ENCODE measurements at regions not wholly inside any gene's neighbourhood (a gene's known extent, or its start where the extent isn't known, plus 50 kb on each side); places are given as distances from the start of the nearest gene placed in this dataset.

- no peaks in the 10 kb centered on the region for H3K9me3 ChIP-seq (ENCODE audit: control extremely low read depth in 1 of 3, control insufficient read depth in 2 of 3, insufficient read depth in 1 of 3, low read length in 2 of 3)
- no CpG with 5 or more reads among the region's 3 CpGs for WGBS (ENCODE audit: insufficient coverage)
- intact Hi-C loops (cut with micrococcal nuclease): no loop called here
- ChIA-PET POLR2A (no interaction called here), CTCF (no interaction called here)
- H3K27ac ChIP-seq (ENCODE audit: low read length in 2 of 2): no peak overlapping the region
- Mint-ChIP-seq H3K4me3 (no peak overlapping the region), H3K9me3 (ENCODE audit: insufficient read depth) (no peaks in the 10 kb centered on the region), H3K27me3 (no peaks in the 10 kb centered on the region), H3K27ac (no peak overlapping the region), H3K4me1 (no peaks in the 10 kb centered on the region)
- DNase-seq: no peak
- H3K27me3 ChIP-seq (replicated peaks in 1 of 4; ENCODE audit: control extremely low read depth in 1 of 4, control insufficient read depth in 3 of 4, insufficient read depth in 4 of 4, low read length in 3 of 4): no peaks in the 10 kb centered on the region
- no peak for ATAC-seq (ENCODE audit: low read depth)
- no peaks in the 10 kb centered on the region for H4K20me1 ChIP-seq (ENCODE audit: control insufficient read depth, insufficient read depth, low read length, poor library complexity, severe bottlenecking)
- no peaks in the 10 kb centered on the region for H3K36me3 ChIP-seq (replicated peaks in 1 of 2; ENCODE audit: control extremely low read depth in 1 of 2, control insufficient read depth in 1 of 2, extremely low read depth in 1 of 2, insufficient read depth in 2 of 2, low read length in 1 of 2)
- H3K4me1 ChIP-seq (ENCODE audit: control insufficient read depth in 2 of 2, insufficient read depth in 2 of 2, low read length in 2 of 2): no peaks in the 10 kb centered on the region
- TF ChIP-seq CTCF (IDR thresholded peaks at IDR 0.05): no peak
- no peak for TF ChIP-seq EZH2 (IDR thresholded peaks at IDR 0.05; ENCODE audit: borderline replicate concordance, insufficient read depth, low read depth, low read length, poor library complexity, severe bottlenecking)
- no peaks in the 10 kb centered on the region for H3K79me2 ChIP-seq (ENCODE audit: control insufficient read depth, insufficient read depth, low read length)
- H3K4me2 ChIP-seq (replicated peaks; ENCODE audit: low read depth, low read length, poor library complexity, severe bottlenecking): no peak overlapping the region
- H3K4me3 ChIP-seq (ENCODE audit: control extremely low read depth in 1 of 5, extremely low read depth in 1 of 5, insufficient read depth in 1 of 5, low read depth in 2 of 5, low read length in 4 of 5): no peak overlapping the region
- H3K9ac ChIP-seq (ENCODE audit: low read length): no peak overlapping the region
- H2AFZ ChIP-seq (ENCODE audit: insufficient read depth, low read depth, low read length, poor library complexity, severe bottlenecking): no peak overlapping the region
Observed at GRCh38 chr12:58586762-58587161, 333.5 kb downstream of the LRIG3 start.

GRCh38 chr12:58588770-58589169 is 331.5 kb downstream of the LRIG3 start:
- H4K20me1 ChIP-seq (ENCODE audit: control insufficient read depth, insufficient read depth, low read length, poor library complexity, severe bottlenecking): no peaks in the 10 kb centered on the region
- H3K4me3 Mint-ChIP-seq: no peak overlapping the region
- TF ChIP-seq EZH2 (IDR thresholded peaks at IDR 0.05; ENCODE audit: borderline replicate concordance, insufficient read depth, low read depth, low read length, poor library complexity, severe bottlenecking): no peak
- no peak for TF ChIP-seq CTCF (IDR thresholded peaks at IDR 0.05)
- H3K9me3 ChIP-seq (ENCODE audit: control extremely low read depth in 1 of 3, control insufficient read depth in 2 of 3, insufficient read depth in 1 of 3, low read length in 2 of 3): no peaks in the 10 kb centered on the region
- no peaks in the 10 kb centered on the region for H3K9me3 Mint-ChIP-seq (ENCODE audit: insufficient read depth)
- H3K4me1 Mint-ChIP-seq: no peaks in the 10 kb centered on the region
- H3K36me3 ChIP-seq (replicated peaks in 1 of 2; ENCODE audit: control extremely low read depth in 1 of 2, control insufficient read depth in 1 of 2, extremely low read depth in 1 of 2, insufficient read depth in 2 of 2, low read length in 1 of 2): no peaks in the 10 kb centered on the region
- H3K27ac Mint-ChIP-seq: no peak overlapping the region
- intact Hi-C loops (cut with micrococcal nuclease): no loop called here
- no peaks in the 10 kb centered on the region for H3K27me3 Mint-ChIP-seq
- DNase-seq: no peak
- no peaks in the 10 kb centered on the region for H3K4me1 ChIP-seq (ENCODE audit: control insufficient read depth in 2 of 2, insufficient read depth in 2 of 2, low read length in 2 of 2)
- H3K79me2 ChIP-seq (ENCODE audit: control insufficient read depth, insufficient read depth, low read length): no peaks in the 10 kb centered on the region
- no peak for ATAC-seq (ENCODE audit: low read depth)
- POLR2A ChIA-PET: no interaction called here
- H3K27ac ChIP-seq (ENCODE audit: low read length in 2 of 2): no peak overlapping the region
- H3K4me2 ChIP-seq (replicated peaks; ENCODE audit: low read depth, low read length, poor library complexity, severe bottlenecking): no peak overlapping the region
- H3K9ac ChIP-seq (ENCODE audit: low read length): no peak overlapping the region
- CTCF ChIA-PET: no interaction called here
- no peaks in the 10 kb centered on the region for H3K27me3 ChIP-seq (replicated peaks in 1 of 4; ENCODE audit: control extremely low read depth in 1 of 4, control insufficient read depth in 3 of 4, insufficient read depth in 4 of 4, low read length in 3 of 4)
- H3K4me3 ChIP-seq (ENCODE audit: control extremely low read depth in 1 of 5, extremely low read depth in 1 of 5, insufficient read depth in 1 of 5, low read depth in 2 of 5, low read length in 4 of 5): no peak overlapping the region
- no peak overlapping the region for H2AFZ ChIP-seq (ENCODE audit: insufficient read depth, low read depth, low read length, poor library complexity, severe bottlenecking)
- 100% methylated on average over 1 of the region's 3 CpGs for WGBS (ENCODE audit: insufficient coverage)

Data from B cell (primary cell).